HEK293 (cell line): ENCODE measurements at regions not wholly inside any gene's neighbourhood (a gene's known extent, or its start where the extent isn't known, plus 50 kb on each side); places are given as distances from the start of the nearest gene placed in this dataset.

Source experiments
- CTCF ChIA-PET: fragments of 350-600 bp; formaldehyde crosslinking; extraction: SDS; loops from one replicate; lab custom pipeline; 2021; ENCODE audit warnings: antibody characterized with exemption; lab: Yijun Ruan, JAX
- POLR2A ChIA-PET: fragments of 300-600 bp; formaldehyde crosslinking; extraction: SDS; loops from one replicate; lab custom pipeline; 2020; ENCODE audit warnings: antibody characterized with exemption, inconsistent platforms; lab: Yijun Ruan, JAX
- H3K27ac ChIP-seq: fragments of 200-500 bp; sonication (Bioruptor generic); 2 replicates; pipeline ENCODE4 v1.5.1; 2014; ENCODE audit warnings: low read depth, low read length, control low read depth, inconsistent platforms; ENCODE audit errors: extremely low read depth
- H3K36me3 ChIP-seq, 2 experiments: fragments of 200-500 bp in 1 of 2; sonication (Bioruptor generic) in 1 of 2; 1 replicate in 1 of 2; 2 replicates in 1 of 2; pipeline ENCODE4 v1.5.1; 2014 to 2017; ENCODE audit warnings: inconsistent platforms in 2 of 2, low read length in 2 of 2; ENCODE audit not compliant: control insufficient read depth in 2 of 2, insufficient read depth in 1 of 2
- H3K4me1 ChIP-seq: fragments of 200-500 bp; sonication (Bioruptor generic); 2 replicates; pipeline ENCODE4 v1.5.1; 2014; ENCODE audit warnings: mild to moderate bottlenecking, low read length, inconsistent platforms; ENCODE audit not compliant: control insufficient read depth, insufficient read depth
- H3K4me3 ChIP-seq: 2 replicates; pipeline ENCODE4 v1.5.1; 2011; ENCODE audit warnings: low read depth, mild to moderate bottlenecking, control low read depth, low read length, moderate library complexity
- H3K9me3 ChIP-seq: fragments of 200-500 bp; sonication (Bioruptor generic); 2 replicates; pipeline ENCODE4 v1.5.1; 2014; ENCODE audit warnings: low read depth, low read length, inconsistent platforms; ENCODE audit not compliant: control insufficient read depth, insufficient read depth
- HOXC10 ChIP-seq: sonication (generic); formaldehyde crosslinking; IDR thresholded peaks from 2 replicates; pipeline ENCODE4 v1.8.1; 2023; ENCODE audit warnings: mild to moderate bottlenecking, missing genetic modification reagents
- KLF10 ChIP-seq: fragments of 450-650 bp; IDR thresholded peaks from 2 replicates; pipeline ENCODE4 v1.5.1; 2018; ENCODE audit warnings: missing biosample characterization, mild to moderate bottlenecking, missing genetic modification characterization
- MYNN ChIP-seq: fragments of 450-650 bp; formaldehyde crosslinking; IDR thresholded peaks from 2 replicates; pipeline ENCODE4 v1.5.1; 2016; ENCODE audit warnings: missing biosample characterization, missing genetic modification characterization, borderline replicate concordance
- MZF1 ChIP-seq: fragments of 450-650 bp; formaldehyde crosslinking; IDR thresholded peaks from 2 replicates; pipeline ENCODE4 v1.5.1; 2017; ENCODE audit warnings: missing biosample characterization, missing genetic modification characterization, borderline replicate concordance
- RBAK ChIP-seq: fragments of 450-650 bp; formaldehyde crosslinking; IDR thresholded peaks from 2 replicates; pipeline ENCODE4 v1.5.1; 2016; ENCODE audit warnings: missing biosample characterization, missing genetic modification characterization
- SP3 ChIP-seq: fragments of 450-650 bp; formaldehyde crosslinking; IDR thresholded peaks from 2 replicates; pipeline ENCODE4 v1.5.1; 2016; ENCODE audit warnings: missing biosample characterization, missing genetic modification characterization
- SP7 ChIP-seq: fragments of 450-650 bp; formaldehyde crosslinking; IDR thresholded peaks from 2 replicates; pipeline ENCODE4 v1.5.1; 2016; ENCODE audit warnings: missing biosample characterization, missing genetic modification characterization
- ZFP37 ChIP-seq: fragments of 450-650 bp; formaldehyde crosslinking; IDR thresholded peaks from 2 replicates; pipeline ENCODE4 v1.5.1; 2016; ENCODE audit warnings: missing biosample characterization, missing genetic modification characterization
- ZFP41 ChIP-seq: fragments of 450-650 bp; formaldehyde crosslinking; IDR thresholded peaks from 2 replicates; pipeline ENCODE4 v1.5.1; 2016; ENCODE audit warnings: missing biosample characterization, missing genetic modification characterization, borderline replicate concordance
- ZNF114 ChIP-seq: fragments of 450-650 bp; formaldehyde crosslinking; IDR thresholded peaks from 2 replicates; pipeline ENCODE4 v1.5.0; 2017; ENCODE audit warnings: missing biosample characterization, missing genetic modification characterization
- ZNF146 ChIP-seq: fragments of 450-650 bp; formaldehyde crosslinking; IDR thresholded peaks from 2 replicates; pipeline ENCODE4 v1.5.1; 2016; ENCODE audit warnings: missing biosample characterization, missing genetic modification characterization
- ZNF169 ChIP-seq: fragments of 450-650 bp; formaldehyde crosslinking; IDR thresholded peaks from 2 replicates; pipeline ENCODE4 v1.5.1; 2016; ENCODE audit warnings: missing biosample characterization, missing genetic modification characterization
- ZNF24 ChIP-seq: fragments of 450-650 bp; formaldehyde crosslinking; IDR thresholded peaks from 2 replicates; pipeline ENCODE4 v1.5.1; 2016; ENCODE audit warnings: missing biosample characterization, missing genetic modification characterization
- ZNF311 ChIP-seq: fragments of 450-650 bp; formaldehyde crosslinking; IDR thresholded peaks from 2 replicates; pipeline ENCODE4 v1.5.1; 2017; ENCODE audit warnings: missing biosample characterization, missing genetic modification characterization, borderline replicate concordance
- ZNF335 ChIP-seq: fragments of 450-650 bp; formaldehyde crosslinking; conservative IDR thresholded peaks from 2 replicates; pipeline ENCODE4 v1.5.1; 2016; ENCODE audit warnings: missing biosample characterization, missing genetic modification characterization
- ZNF548 ChIP-seq: fragments of 450-650 bp; formaldehyde crosslinking; IDR thresholded peaks from 2 replicates; pipeline ENCODE4 v1.5.1; 2016; ENCODE audit warnings: missing biosample characterization, missing genetic modification characterization
- ZNF549 ChIP-seq: fragments of 450-650 bp; IDR thresholded peaks from 2 replicates; pipeline ENCODE4 v1.5.1; 2018; ENCODE audit warnings: missing biosample characterization, missing genetic modification characterization, mild to moderate bottlenecking, inconsistent platforms, moderate library complexity
- ZNF558 ChIP-seq: fragments of 450-650 bp; formaldehyde crosslinking; IDR thresholded peaks from 2 replicates; pipeline ENCODE4 v1.5.1; 2016; ENCODE audit warnings: missing biosample characterization, missing genetic modification characterization
- ZNF560 ChIP-seq: fragments of 450-650 bp; formaldehyde crosslinking; IDR thresholded peaks from 2 replicates; pipeline ENCODE4 v1.5.1; 2017; ENCODE audit warnings: missing biosample characterization, missing genetic modification characterization, borderline replicate concordance
- ZNF596 ChIP-seq: fragments of 450-650 bp; IDR thresholded peaks from 2 replicates; pipeline ENCODE4 v1.5.0; 2018; ENCODE audit warnings: missing biosample characterization, mild to moderate bottlenecking, missing genetic modification characterization, moderate library complexity
- ZNF623 ChIP-seq: fragments of 450-650 bp; formaldehyde crosslinking; IDR thresholded peaks from 2 replicates; pipeline ENCODE4 v1.5.1; 2016; ENCODE audit warnings: missing biosample characterization, missing genetic modification characterization
- ZNF624 ChIP-seq: fragments of 450-650 bp; formaldehyde crosslinking; IDR thresholded peaks from 2 replicates; pipeline ENCODE4 v1.5.1; 2017; ENCODE audit warnings: missing biosample characterization, missing genetic modification characterization
- ZNF658 ChIP-seq: fragments of 450-650 bp; formaldehyde crosslinking; IDR thresholded peaks from 2 replicates; pipeline ENCODE4; 2016; ENCODE audit warnings: missing biosample characterization, missing genetic modification characterization
- ZNF670 ChIP-seq: fragments of 450-650 bp; formaldehyde crosslinking; IDR thresholded peaks from 2 replicates; pipeline ENCODE4 v1.5.1; 2016; ENCODE audit warnings: missing biosample characterization, missing genetic modification characterization, low read depth
- ZNF701 ChIP-seq: fragments of 450-650 bp; formaldehyde crosslinking; IDR thresholded peaks from 2 replicates; pipeline ENCODE4 v1.5.1; 2016; ENCODE audit warnings: missing biosample characterization, missing genetic modification characterization
- ZNF768 ChIP-seq: fragments of 450-650 bp; formaldehyde crosslinking; IDR thresholded peaks from 2 replicates; pipeline ENCODE4 v1.5.1; 2018; ENCODE audit warnings: missing biosample characterization, mild to moderate bottlenecking, missing genetic modification characterization
- ZNF792 ChIP-seq: fragments of 450-650 bp; formaldehyde crosslinking; IDR thresholded peaks from 2 replicates; pipeline ENCODE4 v1.5.1; 2016; ENCODE audit warnings: missing biosample characterization, missing genetic modification characterization
- ZNF843 ChIP-seq: fragments of 450-650 bp; formaldehyde crosslinking; IDR thresholded peaks from 2 replicates; pipeline ENCODE4 v1.5.1; 2016; ENCODE audit warnings: missing biosample characterization, missing genetic modification characterization
- TF ChIP-seq, protein P1 (sequence below): fragments of 450-650 bp; formaldehyde crosslinking; IDR thresholded peaks from 2 replicates; pipeline ENCODE4 v1.5.1; 2017; ENCODE audit warnings: missing biosample characterization, mild to moderate bottlenecking, missing genetic modification characterization, moderate library complexity
- TF ChIP-seq, protein P2 (sequence below): fragments of 450-650 bp; formaldehyde crosslinking; IDR thresholded peaks from 2 replicates; pipeline ENCODE4 v1.5.1; 2017; ENCODE audit warnings: missing biosample characterization, missing genetic modification characterization
- TF ChIP-seq, protein P3 (sequence below): fragments of 450-650 bp; formaldehyde crosslinking; IDR thresholded peaks from 2 replicates; pipeline ENCODE4 v1.5.1; 2016; ENCODE audit warnings: missing biosample characterization, missing genetic modification characterization
- TF ChIP-seq, protein P4 (sequence below): fragments of 450-650 bp; formaldehyde crosslinking; IDR thresholded peaks from 2 replicates; pipeline ENCODE4 v1.5.1; 2016; ENCODE audit warnings: missing biosample characterization, missing genetic modification characterization

DNA sequence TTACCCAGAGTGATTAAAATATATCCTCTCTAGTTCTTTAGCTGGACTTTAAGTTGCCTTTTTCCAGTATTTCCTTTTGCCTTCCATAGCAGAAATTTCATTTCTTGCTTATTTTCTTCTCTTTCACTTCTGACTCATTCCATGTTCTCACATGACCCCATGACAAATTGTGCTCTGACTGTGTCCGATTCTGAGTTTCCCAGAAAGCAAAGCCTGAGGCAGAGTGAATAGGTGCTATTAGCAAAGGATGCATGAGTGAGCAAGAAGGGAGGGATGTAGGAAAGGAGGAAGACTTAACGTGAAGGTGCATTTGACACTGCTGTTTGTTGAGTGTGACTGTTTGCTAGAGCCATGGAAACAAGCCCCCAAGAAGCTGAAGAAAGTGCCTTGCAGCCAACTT is 82.6 kb upstream of the CNTNAP4 start:
- no peak overlapping the region for H3K4me3 ChIP-seq
- CTCF ChIA-PET, result no interaction called here
- no peaks in the 10 kb centered on the region for H3K9me3 ChIP-seq
- TF ChIP-seq, protein P1, sequence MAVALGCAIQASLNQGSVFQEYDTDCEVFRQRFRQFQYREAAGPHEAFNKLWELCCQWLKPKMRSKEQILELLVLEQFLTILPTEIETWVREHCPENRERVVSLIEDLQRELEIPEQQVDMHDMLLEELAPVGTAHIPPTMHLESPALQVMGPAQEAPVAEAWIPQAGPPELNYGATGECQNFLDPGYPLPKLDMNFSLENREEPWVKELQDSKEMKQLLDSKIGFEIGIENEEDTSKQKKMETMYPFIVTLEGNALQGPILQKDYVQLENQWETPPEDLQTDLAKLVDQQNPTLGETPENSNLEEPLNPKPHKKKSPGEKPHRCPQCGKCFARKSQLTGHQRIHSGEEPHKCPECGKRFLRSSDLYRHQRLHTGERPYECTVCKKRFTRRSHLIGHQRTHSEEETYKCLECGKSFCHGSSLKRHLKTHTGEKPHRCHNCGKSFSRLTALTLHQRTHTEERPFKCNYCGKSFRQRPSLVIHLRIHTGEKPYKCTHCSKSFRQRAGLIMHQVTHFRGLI, result no peak
- TF ChIP-seq ZNF843 (no peak), MYNN (tag by site-specific recombination) (no peak), ZNF701 (no peak), ZNF658 (tag by site-specific recombination) (no peak), ZNF623 (tag by site-specific recombination) (no peak), ZNF624 (tag by site-specific recombination) (no peak), ZNF670 (no peak), SP3 (tag by site-specific recombination) (no peak), ZNF548 (tag by site-specific recombination) (no peak), SP7 (tag by site-specific recombination) (no peak), ZNF335 (tag by site-specific recombination) (no peak), ZNF596 (tag by site-specific recombination) (no peak), ZNF114 (no peak), ZNF792 (tag by site-specific recombination) (no peak)
- TF ChIP-seq, protein P2, sequence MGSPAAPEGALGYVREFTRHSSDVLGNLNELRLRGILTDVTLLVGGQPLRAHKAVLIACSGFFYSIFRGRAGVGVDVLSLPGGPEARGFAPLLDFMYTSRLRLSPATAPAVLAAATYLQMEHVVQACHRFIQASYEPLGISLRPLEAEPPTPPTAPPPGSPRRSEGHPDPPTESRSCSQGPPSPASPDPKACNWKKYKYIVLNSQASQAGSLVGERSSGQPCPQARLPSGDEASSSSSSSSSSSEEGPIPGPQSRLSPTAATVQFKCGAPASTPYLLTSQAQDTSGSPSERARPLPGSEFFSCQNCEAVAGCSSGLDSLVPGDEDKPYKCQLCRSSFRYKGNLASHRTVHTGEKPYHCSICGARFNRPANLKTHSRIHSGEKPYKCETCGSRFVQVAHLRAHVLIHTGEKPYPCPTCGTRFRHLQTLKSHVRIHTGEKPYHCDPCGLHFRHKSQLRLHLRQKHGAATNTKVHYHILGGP (tag by site-specific recombination), result no peak
- TF ChIP-seq, protein P3, sequence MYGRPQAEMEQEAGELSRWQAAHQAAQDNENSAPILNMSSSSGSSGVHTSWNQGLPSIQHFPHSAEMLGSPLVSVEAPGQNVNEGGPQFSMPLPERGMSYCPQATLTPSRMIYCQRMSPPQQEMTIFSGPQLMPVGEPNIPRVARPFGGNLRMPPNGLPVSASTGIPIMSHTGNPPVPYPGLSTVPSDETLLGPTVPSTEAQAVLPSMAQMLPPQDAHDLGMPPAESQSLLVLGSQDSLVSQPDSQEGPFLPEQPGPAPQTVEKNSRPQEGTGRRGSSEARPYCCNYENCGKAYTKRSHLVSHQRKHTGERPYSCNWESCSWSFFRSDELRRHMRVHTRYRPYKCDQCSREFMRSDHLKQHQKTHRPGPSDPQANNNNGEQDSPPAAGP, result no peak
- no peak overlapping the region for H3K27ac ChIP-seq
- H3K4me1 ChIP-seq, result no peaks in the 10 kb centered on the region
- POLR2A ChIA-PET, result no interaction called here
- H3K36me3 ChIP-seq, result no peaks in the 10 kb centered on the region

DNA sequence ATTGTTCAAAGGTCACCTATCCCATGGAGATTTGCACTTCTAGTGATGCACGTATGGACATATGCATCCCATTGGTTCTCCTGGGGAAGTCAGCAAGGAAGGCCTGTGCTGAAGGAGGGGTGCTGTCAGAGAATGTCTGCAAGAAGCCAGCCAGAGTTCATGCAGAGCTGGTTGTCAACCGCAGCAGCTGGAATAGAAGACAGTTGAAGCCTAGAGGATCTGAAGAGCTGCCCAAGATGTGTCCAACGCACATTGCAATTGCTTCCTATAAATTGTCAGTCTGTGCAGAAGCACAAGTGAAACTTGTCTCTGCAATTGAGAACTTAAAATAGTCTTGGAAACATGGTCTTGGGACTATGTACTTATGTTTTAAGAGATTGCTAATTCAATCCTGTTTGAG is 82.1 kb upstream of the CNTNAP4 start:
- CTCF ChIA-PET, result no interaction called here
- H3K27ac ChIP-seq, result no peak overlapping the region
- H3K9me3 ChIP-seq, result no peaks in the 10 kb centered on the region
- no peaks in the 10 kb centered on the region for H3K4me1 ChIP-seq
- H3K36me3 ChIP-seq, result no peaks in the 10 kb centered on the region
- TF ChIP-seq MZF1 (tag by site-specific recombination) (no peak), ZNF146 (tag by site-specific recombination) (no peak), ZNF24 (tag by site-specific recombination) (no peak), ZNF311 (tag by site-specific recombination) (no peak), RBAK (tag by site-specific recombination) (no peak), ZNF169 (tag by site-specific recombination) (no peak), ZNF768 (no peak), KLF10 (no peak), ZNF560 (tag by site-specific recombination) (no peak), ZFP41 (no peak), HOXC10 (CRISPR knock-in tag) (no peak), ZNF549 (tag by site-specific recombination) (no peak), ZNF558 (no peak), ZFP37 (tag by site-specific recombination) (no peak)
- TF ChIP-seq, protein P4, sequence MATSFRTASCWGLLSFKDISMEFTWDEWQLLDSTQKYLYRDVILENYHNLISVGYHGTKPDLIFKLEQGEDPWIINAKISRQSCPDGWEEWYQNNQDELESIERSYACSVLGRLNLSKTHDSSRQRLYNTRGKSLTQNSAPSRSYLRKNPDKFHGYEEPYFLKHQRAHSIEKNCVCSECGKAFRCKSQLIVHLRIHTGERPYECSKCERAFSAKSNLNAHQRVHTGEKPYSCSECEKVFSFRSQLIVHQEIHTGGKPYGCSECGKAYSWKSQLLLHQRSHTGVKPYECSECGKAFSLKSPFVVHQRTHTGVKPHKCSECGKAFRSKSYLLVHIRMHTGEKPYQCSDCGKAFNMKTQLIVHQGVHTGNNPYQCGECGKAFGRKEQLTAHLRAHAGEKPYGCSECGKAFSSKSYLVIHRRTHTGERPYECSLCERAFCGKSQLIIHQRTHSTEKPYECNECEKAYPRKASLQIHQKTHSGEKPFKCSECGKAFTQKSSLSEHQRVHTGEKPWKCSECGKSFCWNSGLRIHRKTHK, result no peak
- TF ChIP-seq, protein P3, result no peak
- TF ChIP-seq, all 188 proteins: peak for 0
- POLR2A ChIA-PET, result no interaction called here
- no peak overlapping the region for H3K4me3 ChIP-seq
